ENCODE measurements at regions not wholly inside any gene's neighbourhood (a gene's known extent, or its start where the extent isn't known, plus 50 kb on each side); places are given as distances from the start of the nearest gene placed in this dataset.

GRCh38 chr9:118482306-118482705, 778.1 kb downstream of the TLR4 start:
- H3K27me3 ChIP-seq (ENCODE audit: control insufficient read depth, insufficient read depth, low read length), result no peaks in the 10 kb centered on the region
- DNase-seq (ENCODE audit: low read depth in 2 of 2), result no peak
- TF ChIP-seq EZH2 (IDR thresholded peaks at IDR 0.05; ENCODE audit: low read length, missing control alignments), result no peak
- TF ChIP-seq, protein P1, sequence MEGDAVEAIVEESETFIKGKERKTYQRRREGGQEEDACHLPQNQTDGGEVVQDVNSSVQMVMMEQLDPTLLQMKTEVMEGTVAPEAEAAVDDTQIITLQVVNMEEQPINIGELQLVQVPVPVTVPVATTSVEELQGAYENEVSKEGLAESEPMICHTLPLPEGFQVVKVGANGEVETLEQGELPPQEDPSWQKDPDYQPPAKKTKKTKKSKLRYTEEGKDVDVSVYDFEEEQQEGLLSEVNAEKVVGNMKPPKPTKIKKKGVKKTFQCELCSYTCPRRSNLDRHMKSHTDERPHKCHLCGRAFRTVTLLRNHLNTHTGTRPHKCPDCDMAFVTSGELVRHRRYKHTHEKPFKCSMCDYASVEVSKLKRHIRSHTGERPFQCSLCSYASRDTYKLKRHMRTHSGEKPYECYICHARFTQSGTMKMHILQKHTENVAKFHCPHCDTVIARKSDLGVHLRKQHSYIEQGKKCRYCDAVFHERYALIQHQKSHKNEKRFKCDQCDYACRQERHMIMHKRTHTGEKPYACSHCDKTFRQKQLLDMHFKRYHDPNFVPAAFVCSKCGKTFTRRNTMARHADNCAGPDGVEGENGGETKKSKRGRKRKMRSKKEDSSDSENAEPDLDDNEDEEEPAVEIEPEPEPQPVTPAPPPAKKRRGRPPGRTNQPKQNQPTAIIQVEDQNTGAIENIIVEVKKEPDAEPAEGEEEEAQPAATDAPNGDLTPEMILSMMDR (conservative IDR thresholded peaks at IDR 0.05 in 1 of 2, IDR thresholded peaks at IDR 0.05 in 1 of 2; ENCODE audit: low read depth in 1 of 2, low read length in 2 of 2), result no peak
- H3K36me3 ChIP-seq (ENCODE audit: control insufficient read depth, insufficient read depth, low read length), result no peaks in the 10 kb centered on the region
- no peak overlapping the region for H3K4me2 ChIP-seq (ENCODE audit: extremely low read depth, insufficient read depth, low read length)
- H3K9me3 ChIP-seq (ENCODE audit: control insufficient read depth, insufficient read depth, low read depth, low read length), result no peaks in the 10 kb centered on the region
- no peak overlapping the region for H2AFZ ChIP-seq (ENCODE audit: low read length)
- no peaks in the 10 kb centered on the region for H4K20me1 ChIP-seq (ENCODE audit: control insufficient read depth, extremely low read depth, insufficient read depth, low read length)
- no peaks in the 10 kb centered on the region for H3K4me1 ChIP-seq (ENCODE audit: control insufficient read depth, extremely low read depth, insufficient read depth, low read length)
- H3K79me2 ChIP-seq (ENCODE audit: control insufficient read depth, insufficient read depth, low read length), result no peaks in the 10 kb centered on the region
- H3K27ac ChIP-seq (ENCODE audit: insufficient read depth, low read length), result no peak overlapping the region
- no peak overlapping the region for H3K4me3 ChIP-seq (replicated peaks in 1 of 4; ENCODE audit: control extremely low read depth in 1 of 4, insufficient read depth in 1 of 4, low read depth in 3 of 4, low read length in 4 of 4)
- no peak overlapping the region for H3K9ac ChIP-seq (ENCODE audit: insufficient read depth, low read length)

DNA sequence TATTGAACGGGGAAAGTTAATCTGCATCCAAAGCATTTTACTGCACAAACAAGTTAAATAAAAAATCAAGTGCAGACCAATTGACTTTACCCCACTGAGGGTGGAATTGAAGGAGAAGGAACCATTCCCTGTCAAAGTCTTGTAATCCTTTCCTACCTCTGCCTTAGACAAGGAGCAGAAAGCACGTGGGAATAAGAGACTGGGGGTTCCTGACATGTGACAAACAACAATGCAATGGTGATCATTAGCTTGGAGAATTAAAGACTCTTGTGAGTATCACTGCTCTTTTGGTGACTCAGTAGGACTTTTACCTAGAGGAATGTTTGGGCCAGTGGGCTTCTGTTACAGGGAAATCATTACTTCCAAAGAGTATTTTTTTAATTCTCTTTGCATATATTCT, 779.5 kb downstream of the TLR4 start:
- TF ChIP-seq, protein P1 (conservative IDR thresholded peaks at IDR 0.05 in 1 of 2, IDR thresholded peaks at IDR 0.05 in 1 of 2; ENCODE audit: low read depth in 1 of 2, low read length in 2 of 2), result no peak
- no peak for TF ChIP-seq EZH2 (IDR thresholded peaks at IDR 0.05; ENCODE audit: low read length, missing control alignments)
- no peak for DNase-seq (ENCODE audit: low read depth in 2 of 2)
- H3K27me3 ChIP-seq (ENCODE audit: control insufficient read depth, insufficient read depth, low read length), result no peaks in the 10 kb centered on the region

DNA sequence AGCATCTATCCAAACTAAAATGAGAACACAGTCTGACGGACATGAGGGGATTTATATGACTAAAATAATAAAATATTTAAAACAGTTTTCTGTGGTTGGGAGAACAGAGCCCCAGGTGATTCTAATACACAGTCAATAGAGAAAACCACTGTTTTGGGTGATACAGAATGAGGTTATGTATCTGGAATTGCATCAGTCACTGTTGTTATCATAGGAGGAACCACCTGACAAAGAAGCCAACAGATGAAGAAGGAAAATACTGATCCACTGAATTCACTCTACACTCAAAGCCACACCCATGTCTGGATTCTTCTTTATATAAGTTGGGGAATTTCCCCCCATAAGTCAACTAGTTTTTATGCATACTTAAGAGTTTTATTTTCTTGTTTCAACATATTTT, 799.0 kb downstream of the TLR4 start:
- Histone ChIP-seq H3K79me2 (ENCODE audit: control insufficient read depth, insufficient read depth, low read length) (no peaks in the 10 kb centered on the region), H3K27me3 (ENCODE audit: control insufficient read depth, insufficient read depth, low read length) (no peaks in the 10 kb centered on the region), H3K4me1 (ENCODE audit: control insufficient read depth, extremely low read depth, insufficient read depth, low read length) (no peaks in the 10 kb centered on the region), H3K36me3 (ENCODE audit: control insufficient read depth, insufficient read depth, low read length) (no peaks in the 10 kb centered on the region), H3K9ac (ENCODE audit: insufficient read depth, low read length) (no peak overlapping the region), H3K4me3 (replicated peaks in 1 of 4; ENCODE audit: control extremely low read depth in 1 of 4, insufficient read depth in 1 of 4, low read depth in 3 of 4, low read length in 4 of 4) (no peak overlapping the region), H4K20me1 (ENCODE audit: control insufficient read depth, extremely low read depth, insufficient read depth, low read length) (no peaks in the 10 kb centered on the region), H3K9me3 (ENCODE audit: control insufficient read depth, insufficient read depth, low read depth, low read length) (no peaks in the 10 kb centered on the region), H3K4me2 (ENCODE audit: extremely low read depth, insufficient read depth, low read length) (no peak overlapping the region), H2AFZ (ENCODE audit: low read length) (no peak overlapping the region), H3K27ac (ENCODE audit: insufficient read depth, low read length) (no peak overlapping the region)
- no peak for DNase-seq (ENCODE audit: low read depth in 2 of 2)
- TF ChIP-seq EZH2 (IDR thresholded peaks at IDR 0.05; ENCODE audit: low read length, missing control alignments), result no peak
- TF ChIP-seq, protein P1 (conservative IDR thresholded peaks at IDR 0.05 in 1 of 2, IDR thresholded peaks at IDR 0.05 in 1 of 2; ENCODE audit: low read depth in 1 of 2, low read length in 2 of 2), result no peak

More for the DNA sequence above, 779.5 kb downstream of the TLR4 start:
- Histone ChIP-seq H3K27ac (ENCODE audit: insufficient read depth, low read length) (no peak overlapping the region), H3K79me2 (ENCODE audit: control insufficient read depth, insufficient read depth, low read length) (no peaks in the 10 kb centered on the region), H3K9me3 (ENCODE audit: control insufficient read depth, insufficient read depth, low read depth, low read length) (no peaks in the 10 kb centered on the region), H3K9ac (ENCODE audit: insufficient read depth, low read length) (no peak overlapping the region), H3K4me2 (ENCODE audit: extremely low read depth, insufficient read depth, low read length) (no peak overlapping the region), H3K4me1 (ENCODE audit: control insufficient read depth, extremely low read depth, insufficient read depth, low read length) (no peaks in the 10 kb centered on the region), H3K4me3 (replicated peaks in 1 of 4; ENCODE audit: control extremely low read depth in 1 of 4, insufficient read depth in 1 of 4, low read depth in 3 of 4, low read length in 4 of 4) (no peak overlapping the region), H2AFZ (ENCODE audit: low read length) (no peak overlapping the region), H3K36me3 (ENCODE audit: control insufficient read depth, insufficient read depth, low read length) (no peaks in the 10 kb centered on the region), H4K20me1 (ENCODE audit: control insufficient read depth, extremely low read depth, insufficient read depth, low read length) (no peaks in the 10 kb centered on the region)
